Esophagus muscularis mucosa (tissue), 4 donors: ENCODE measurements at regions not wholly inside any gene's neighbourhood (a gene's known extent, or its start where the extent isn't known, plus 50 kb on each side); places are given as distances from the start of the nearest gene placed in this dataset.

Source experiments
- DNase-seq: peaks from one replicate; pipeline ENCODE4 v3.0.0-alpha.2; 2017; ENCODE audit errors: extremely low spot score
- H3K27ac ChIP-seq, 4 donors: fragments of 200-600 bp; sonication (generic); replicated peaks in 1 of 4; 1 replicate in 3 of 4; 2 replicates in 1 of 4; pipeline ENCODE4 v1.5.1; 2016 to 2019; ENCODE audit warnings: mild to moderate bottlenecking in 1 of 4
- H3K27me3 ChIP-seq, 4 donors: fragments of 200-600 bp; sonication (generic); one replicate each; pipeline versions ENCODE4 v1.5.1 to v1.6.0; 2016 to 2019
- H3K36me3 ChIP-seq, 4 donors: fragments of 200-600 bp; sonication (generic); one replicate each; pipeline ENCODE4 v1.5.1; 2016 to 2019
- H3K4me1 ChIP-seq, 4 donors: fragments of 200-600 bp; sonication (generic); one replicate each; pipeline ENCODE4 v1.5.1; 2016 to 2019
- H3K4me3 ChIP-seq, 4 donors: fragments of 200-600 bp; sonication (generic); 1 replicate in 2 of 4; 2 replicates in 2 of 4; pipeline ENCODE4 v1.5.1; 2016 to 2019; ENCODE audit warnings: mild to moderate bottlenecking in 4 of 4, moderate library complexity in 1 of 4
- H3K9me3 ChIP-seq, 4 donors: fragments of 200-600 bp; sonication (generic); 1 replicate in 3 of 4; 2 replicates in 1 of 4; pipeline ENCODE4 v1.5.1; 2016 to 2019
- CTCF ChIP-seq, 3 experiments: fragments of 200-600 bp in 2 of 3; fragments of 450-650 bp in 1 of 3; sonication (generic) in 2 of 3; IDR thresholded peaks; one replicate each; pipeline ENCODE4 v1.5.1; 2017 to 2019; ENCODE audit warnings: antibody characterized with exemption in 3 of 3, mild to moderate bottlenecking in 2 of 3, moderate library complexity in 1 of 3
- EP300 ChIP-seq: sonication (generic); formaldehyde crosslinking; IDR thresholded peaks from one replicate; pipeline ENCODE4 v1.6.1; 2017; ENCODE audit warnings: antibody characterized with exemption
- POLR2A ChIP-seq: fragments of 450-650 bp; IDR thresholded peaks from one replicate; pipeline ENCODE4 v1.6.1; 2017; ENCODE audit warnings: antibody characterized with exemption, moderate library complexity, mild to moderate bottlenecking, low read depth
- POLR2AphosphoS5 ChIP-seq, 2 donors: sonication (generic); formaldehyde crosslinking; IDR thresholded peaks; one replicate each; pipeline ENCODE4 v1.6.1; 2017; ENCODE audit warnings: antibody characterized with exemption in 2 of 2
- WGBS: methylation state at CpG from one replicate; pipeline ENCODE4 v1.1.5; 2018; 5-methylcytosine and 5-hydroxymethylcytosine counted together
- intact Hi-C: fragments of 100-400 bp; cut with DNase I; formaldehyde crosslinking; loops from one replicate; pipeline ENCODE4 v1.15.1; 2023

GRCh38 chr6:159577564-159577963 is 115.5 kb downstream of the SOD2 start:
- H3K27me3 ChIP-seq, result no peaks in the 10 kb centered on the region
- WGBS, result 76% methylated on average over 5 of the region's 5 CpGs
- H3K9me3 ChIP-seq, result no peaks in the 10 kb centered on the region
- no peak overlapping the region for H3K4me3 ChIP-seq
- no peak for TF ChIP-seq EP300
- intact Hi-C loops, result no loop called here
- no peak overlapping the region for H3K27ac ChIP-seq
- no peaks in the 10 kb centered on the region for H3K36me3 ChIP-seq
- DNase-seq, result no peak
- peaks cover 0 to 3% (median 0%) of the 10 kb centered on the region in 4 donors for H3K4me1 ChIP-seq

DNA sequence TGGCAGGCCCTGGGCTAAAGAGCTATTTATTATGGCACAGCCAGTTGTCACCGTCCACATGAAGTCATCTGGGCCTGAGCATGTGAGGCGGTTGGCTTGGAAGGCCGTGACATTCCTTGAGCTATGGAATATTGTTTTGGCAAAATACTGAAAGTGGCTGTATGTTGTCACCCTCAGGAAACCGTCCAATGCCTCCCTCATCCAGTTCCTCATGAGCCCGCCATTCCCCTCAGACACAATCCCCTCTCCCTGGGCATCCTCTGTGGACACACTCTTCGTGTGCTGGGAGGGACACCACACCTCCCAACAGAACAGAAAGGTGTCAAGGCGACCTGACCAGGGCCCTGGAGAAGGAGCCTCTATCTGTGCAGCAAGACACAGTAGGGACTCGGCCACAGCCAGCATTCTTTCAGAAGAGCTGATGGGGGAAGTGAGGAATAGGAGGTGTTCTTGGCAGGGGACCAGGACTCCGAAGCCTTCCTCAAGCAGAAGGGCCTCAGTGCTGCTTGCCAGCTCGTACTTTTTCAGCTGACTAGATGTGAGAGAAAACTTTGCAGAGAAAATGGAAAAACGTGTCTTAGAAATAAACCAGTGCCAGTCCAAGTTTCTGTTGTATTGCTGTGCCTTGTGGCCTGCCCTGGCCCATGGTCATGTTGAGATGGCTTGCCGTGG is 120.5 kb downstream of the SOD2 start:
- WGBS, result 65% methylated on average over 12 of the region's 12 CpGs
- peak; percentile 87 for DNase-seq
- Histone ChIP-seq H3K4me1 (peaks cover 0 to 3% (median 0%) of the 10 kb centered on the region in 4 donors), H3K4me3 (no peak overlapping the region), H3K27ac (no peak overlapping the region), H3K27me3 (no peaks in the 10 kb centered on the region), H3K9me3 (peaks cover 0 to 14% (median 12%) of the 10 kb centered on the region in 4 donors), H3K36me3 (no peaks in the 10 kb centered on the region)
- intact Hi-C loops, result no loop called here
- TF ChIP-seq EP300 (no peak), POLR2AphosphoS5 (IDR thresholded peaks at IDR 0.05) (no peak), POLR2A (no peak), CTCF (IDR thresholded peaks at IDR 0.05) (no peak)

GRCh38 chr6:159565181-159565710 is 127.8 kb downstream of the SOD2 start:
- Histone ChIP-seq H3K36me3 (no peaks in the 10 kb centered on the region), H3K27me3 (no peaks in the 10 kb centered on the region), H3K4me3 (no peak overlapping the region), H3K9me3 (peaks cover 0 to 14% (median 11%) of the 10 kb centered on the region in 4 donors), H3K4me1 (no peaks in the 10 kb centered on the region), H3K27ac (no peak overlapping the region)
- DNase-seq, result peak; percentile 90
- intact Hi-C loops, result no loop called here
- WGBS, result 79% methylated on average over 7 of the region's 7 CpGs
- TF ChIP-seq POLR2A (no peak), POLR2AphosphoS5 (IDR thresholded peaks at IDR 0.05) (no peak), CTCF (IDR thresholded peaks at IDR 0.05) (no peak), EP300 (no peak)

DNA sequence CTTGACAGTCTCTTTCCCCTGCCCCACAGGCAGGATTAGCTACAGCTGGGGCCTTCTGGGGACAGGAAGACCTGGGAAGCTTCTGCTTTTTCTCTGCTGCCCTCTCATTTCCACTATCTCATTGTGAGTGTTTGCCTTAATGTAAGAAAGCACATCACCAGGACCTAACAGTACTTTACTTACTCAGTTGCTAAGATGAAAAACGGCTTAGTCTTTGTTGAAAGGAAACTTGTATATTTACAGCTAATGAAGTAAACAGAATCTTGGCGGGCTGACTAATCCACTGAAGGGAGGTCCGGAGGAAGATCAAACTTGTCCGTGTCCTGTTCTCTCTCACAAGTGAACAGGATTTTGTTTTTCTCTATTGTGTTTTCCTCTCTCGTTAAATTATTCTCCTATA is 128.6 kb downstream of the SOD2 start:
- 72% methylated on average over 5 of the region's 5 CpGs for WGBS
- Histone ChIP-seq H3K27me3 (no peaks in the 10 kb centered on the region), H3K27ac (no peak overlapping the region), H3K36me3 (no peaks in the 10 kb centered on the region), H3K4me3 (no peak overlapping the region), H3K4me1 (no peaks in the 10 kb centered on the region), H3K9me3 (peaks cover 0 to 7% (median 3%) of the 10 kb centered on the region in 4 donors)
- intact Hi-C loops, result no loop called here
- no peak for TF ChIP-seq CTCF (IDR thresholded peaks at IDR 0.05)
- TF ChIP-seq EP300, result no peak
- no peak for TF ChIP-seq POLR2AphosphoS5 (IDR thresholded peaks at IDR 0.05)
- TF ChIP-seq POLR2A, result no peak
- peak; percentile 60 for DNase-seq

- H3K9me3 ChIP-seq, result no peaks in the 10 kb centered on the region
- H3K36me3 ChIP-seq, result no peaks in the 10 kb centered on the region
- H3K27ac ChIP-seq, result no peak overlapping the region
- WGBS, result 57% methylated on average over 4 of the region's 4 CpGs
- DNase-seq, result peak; percentile 83
- TF ChIP-seq POLR2AphosphoS5 (IDR thresholded peaks at IDR 0.05) (no peak), POLR2A (no peak), CTCF (IDR thresholded peaks at IDR 0.05) (no peak), EP300 (no peak)
- intact Hi-C loops, result no loop called here
- H3K4me1 ChIP-seq, result no peaks in the 10 kb centered on the region
- no peak overlapping the region for H3K4me3 ChIP-seq
- no peaks in the 10 kb centered on the region for H3K27me3 ChIP-seq
Measured at GRCh38 chr6:159557031-159557430, 136.0 kb downstream of the SOD2 start.
